ENCODE measurements at regions not wholly inside any gene's neighbourhood (a gene's known extent, or its start where the extent isn't known, plus 50 kb on each side); places are given as distances from the start of the nearest gene placed in this dataset.
A peak's percentile ranks its signal among the peaks of the same experiment; 100 is the strongest.

- no peak for DNase-seq
- peaks cover 1% of the 10 kb centered on the region; the same call in 1 of the 2 replicates for H3K9me3 ChIP-seq
Observed at GRCh38 chr12:30814295-30814655, 59.5 kb upstream of the CAPRIN2 start.

GRCh38 chr12:30813525-30814294 is 59.0 kb upstream of the CAPRIN2 start:
- Histone ChIP-seq H3K36me3 (no peaks in the 10 kb centered on the region), H3K27me3 (peaks cover 5% of the 10 kb centered on the region), H3K4me3 (no peak overlapping the region), H3K9me3 (peaks cover 5% of the 10 kb centered on the region)
- no peak for DNase-seq

More at GRCh38 chr12:30814295-30814655, 59.5 kb upstream of the CAPRIN2 start:
- Histone ChIP-seq H3K36me3 (no peaks in the 10 kb centered on the region), H3K27me3 (peaks cover 6% of the 10 kb centered on the region), H3K4me3 (no peak overlapping the region)

GRCh38 chr12:30811966-30812365 is 57.2 kb upstream of the CAPRIN2 start:
- DNase-seq: no peak
- Histone ChIP-seq H3K4me3 (no peak overlapping the region), H3K27me3 (peaks cover 5% of the 10 kb centered on the region), H3K36me3 (no peaks in the 10 kb centered on the region), H3K9me3 (peaks cover 15% of the 10 kb centered on the region)

DNA sequence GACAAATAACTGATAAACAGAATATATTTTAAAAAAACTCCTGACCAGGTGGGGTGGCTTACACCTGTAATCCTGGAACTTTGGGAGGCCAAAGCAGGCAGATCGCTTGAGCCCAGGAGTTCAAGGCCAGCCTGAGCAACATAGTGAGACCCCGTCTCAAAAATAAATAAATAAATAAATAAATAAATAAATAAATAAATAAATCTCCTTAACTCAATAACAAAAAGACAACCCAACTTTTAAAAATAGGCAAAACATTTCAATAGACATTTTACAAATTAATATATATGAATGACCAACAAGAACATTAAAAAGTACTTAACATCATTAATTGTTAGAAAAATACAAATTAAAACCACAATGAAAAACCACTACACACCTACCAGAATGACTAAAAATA is 56.2 kb upstream of the CAPRIN2 start:
- peaks cover 15% of the 10 kb centered on the region for H3K9me3 ChIP-seq
- DNase-seq: no peak
- no peak overlapping the region for H3K4me3 ChIP-seq
- H3K27me3 ChIP-seq: peaks cover 5% of the 10 kb centered on the region
- H3K36me3 ChIP-seq: no peaks in the 10 kb centered on the region

- Histone ChIP-seq H3K36me3 (no peaks in the 10 kb centered on the region), H3K9me3 (peaks cover 18% of the 10 kb centered on the region), H3K27me3 (peaks cover 5% of the 10 kb centered on the region), H3K4me3 (no peak overlapping the region)
- no peak for DNase-seq
Observed at GRCh38 chr12:30807695-30808034, 52.9 kb upstream of the CAPRIN2 start.

DNA sequence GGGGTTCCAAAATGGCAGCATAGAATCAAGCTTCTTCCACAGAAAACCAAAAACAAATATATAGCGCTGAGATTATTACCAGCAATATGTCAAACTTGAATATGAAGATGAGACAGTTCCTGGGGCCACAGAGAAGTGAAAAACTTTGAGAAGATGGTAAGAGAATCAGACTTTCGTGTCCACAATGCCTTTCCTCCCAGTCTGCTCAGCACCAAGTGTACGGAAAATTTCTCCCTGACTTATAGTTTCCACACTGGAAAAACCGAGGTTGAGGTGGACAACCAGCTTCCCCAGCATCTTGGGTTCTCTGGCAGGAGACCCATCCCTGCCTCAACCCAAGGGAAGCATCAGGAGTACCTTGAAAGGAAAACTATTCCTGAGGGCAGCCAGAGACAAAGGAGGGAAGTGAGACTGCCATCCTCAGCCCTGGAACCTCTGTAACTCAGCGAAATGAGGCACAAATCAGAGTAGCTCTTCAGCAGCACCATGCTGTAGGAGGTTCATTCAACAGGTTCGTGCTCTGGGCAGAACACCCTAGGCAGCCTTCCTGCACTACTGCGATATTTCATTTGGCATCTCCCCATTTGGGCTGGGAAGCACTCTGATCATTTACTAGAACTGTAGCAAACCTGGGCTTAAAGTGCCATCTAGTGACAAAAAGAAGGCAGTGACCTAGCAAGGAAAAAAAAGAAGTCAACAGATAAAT is 52.4 kb upstream of the CAPRIN2 start:
- peak; percentile 57 for DNase-seq
- H3K27me3 ChIP-seq: peaks cover 5% of the 10 kb centered on the region
- peaks cover 18% of the 10 kb centered on the region for H3K9me3 ChIP-seq
- H3K4me3 ChIP-seq: no peak overlapping the region
- H3K36me3 ChIP-seq: no peaks in the 10 kb centered on the region

GRCh38 chr12:30805959-30806358 is 51.2 kb upstream of the CAPRIN2 start:
- no peak overlapping the region for H3K4me3 ChIP-seq
- no peaks in the 10 kb centered on the region for H3K36me3 ChIP-seq
- H3K9me3 ChIP-seq: peaks cover 18% of the 10 kb centered on the region
- no peak for DNase-seq
- no peaks in the 10 kb centered on the region for H3K27me3 ChIP-seq

Measured in MG63 (cell line).